GM12872 (cell line): ENCODE measurements at regions not wholly inside any gene's neighbourhood (a gene's known extent, or its start where the extent isn't known, plus 50 kb on each side); places are given as distances from the start of the nearest gene placed in this dataset.

Experiments used
- TF ChIP-seq, protein P1 (sequence below): IDR thresholded peaks from 3 replicates; pipeline ENCODE4 v1.5.1; 2011; ENCODE audit warnings: low read depth, mild to moderate bottlenecking, low read length, moderate library complexity; ENCODE audit not compliant: insufficient read depth

DNA sequence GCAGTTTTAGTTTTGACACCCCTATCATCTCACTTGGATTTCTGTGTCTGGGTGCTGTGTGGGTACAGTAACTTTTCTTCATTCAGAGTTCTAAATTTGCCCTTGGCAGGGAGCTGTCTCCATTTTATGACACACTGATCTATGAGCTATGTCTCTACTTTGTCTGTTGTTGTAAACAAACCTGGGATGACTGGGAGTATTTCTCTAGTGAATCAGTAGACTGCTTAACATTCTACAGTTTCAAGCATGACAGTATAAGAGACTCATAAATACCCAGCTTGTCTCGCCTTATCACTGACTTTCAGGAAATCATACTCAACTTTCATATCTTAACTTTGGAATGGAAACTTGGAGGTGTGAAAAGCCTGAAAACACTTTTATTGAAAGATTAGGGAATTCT lies 212.1 kb upstream of the NUDT12 start:
- TF ChIP-seq, protein P1, sequence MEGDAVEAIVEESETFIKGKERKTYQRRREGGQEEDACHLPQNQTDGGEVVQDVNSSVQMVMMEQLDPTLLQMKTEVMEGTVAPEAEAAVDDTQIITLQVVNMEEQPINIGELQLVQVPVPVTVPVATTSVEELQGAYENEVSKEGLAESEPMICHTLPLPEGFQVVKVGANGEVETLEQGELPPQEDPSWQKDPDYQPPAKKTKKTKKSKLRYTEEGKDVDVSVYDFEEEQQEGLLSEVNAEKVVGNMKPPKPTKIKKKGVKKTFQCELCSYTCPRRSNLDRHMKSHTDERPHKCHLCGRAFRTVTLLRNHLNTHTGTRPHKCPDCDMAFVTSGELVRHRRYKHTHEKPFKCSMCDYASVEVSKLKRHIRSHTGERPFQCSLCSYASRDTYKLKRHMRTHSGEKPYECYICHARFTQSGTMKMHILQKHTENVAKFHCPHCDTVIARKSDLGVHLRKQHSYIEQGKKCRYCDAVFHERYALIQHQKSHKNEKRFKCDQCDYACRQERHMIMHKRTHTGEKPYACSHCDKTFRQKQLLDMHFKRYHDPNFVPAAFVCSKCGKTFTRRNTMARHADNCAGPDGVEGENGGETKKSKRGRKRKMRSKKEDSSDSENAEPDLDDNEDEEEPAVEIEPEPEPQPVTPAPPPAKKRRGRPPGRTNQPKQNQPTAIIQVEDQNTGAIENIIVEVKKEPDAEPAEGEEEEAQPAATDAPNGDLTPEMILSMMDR, result no peak

DNA sequence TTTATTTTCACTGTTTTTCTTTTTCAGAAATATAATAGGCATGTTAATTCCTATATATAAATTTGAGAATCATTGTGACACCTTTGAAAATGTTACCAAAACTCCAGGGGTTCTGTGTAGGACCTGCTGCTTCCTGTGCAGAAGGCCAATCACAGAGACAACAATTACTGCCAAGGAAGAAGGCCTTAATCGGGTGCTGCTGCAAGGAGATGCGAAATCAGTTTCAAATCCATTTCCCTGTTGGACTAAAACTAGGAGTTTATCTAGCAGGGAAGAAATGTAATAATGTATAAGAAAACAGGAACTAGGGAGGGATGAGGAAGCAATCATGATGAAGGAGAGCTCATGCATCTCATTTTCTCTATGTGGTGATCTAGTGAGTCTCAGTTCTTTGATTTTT lies 209.7 kb upstream of the NUDT12 start:
- TF ChIP-seq, protein P1, result no peak

DNA sequence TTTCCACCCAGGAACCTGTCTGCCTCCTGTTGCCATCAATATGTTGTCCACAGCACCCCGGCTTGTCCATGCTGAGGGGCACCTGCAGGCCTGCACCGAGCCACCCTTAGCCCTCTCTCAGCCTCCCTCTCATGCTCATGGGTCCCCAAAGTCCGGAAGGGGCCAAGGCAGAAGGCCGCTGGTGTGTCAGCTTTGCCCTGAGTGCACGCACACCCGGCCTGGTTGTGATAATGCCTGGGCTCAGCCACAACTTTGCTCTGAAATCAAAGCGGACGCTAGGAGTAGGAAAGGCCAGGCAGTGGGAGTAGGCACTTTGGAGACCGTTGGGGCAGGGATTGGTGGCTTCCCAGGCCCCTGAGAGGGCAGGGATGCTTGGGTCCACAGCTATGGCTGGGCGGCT lies 201.8 kb upstream of the NUDT12 start:
- TF ChIP-seq, protein P1, result no peak

DNA sequence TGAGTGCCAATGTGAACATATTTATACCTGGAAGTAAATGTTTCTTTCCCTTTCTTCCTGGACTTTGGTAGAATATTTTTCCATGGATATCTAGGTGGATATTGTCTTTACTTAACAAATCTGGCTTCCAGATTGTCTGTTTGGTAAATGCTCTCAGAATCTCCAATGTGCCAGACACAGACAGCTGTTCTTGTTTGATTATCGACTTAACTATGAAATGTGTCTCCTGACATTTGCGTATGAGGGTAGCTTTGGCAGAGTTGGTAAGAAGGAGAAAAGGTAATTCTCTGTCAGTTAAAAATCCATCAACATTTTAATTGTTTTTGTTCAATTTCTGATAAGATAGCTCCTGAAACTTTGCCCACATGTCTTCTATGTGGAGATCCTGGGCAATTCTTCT lies 196.4 kb upstream of the NUDT12 start:
- TF ChIP-seq, protein P1, result no peak

DNA sequence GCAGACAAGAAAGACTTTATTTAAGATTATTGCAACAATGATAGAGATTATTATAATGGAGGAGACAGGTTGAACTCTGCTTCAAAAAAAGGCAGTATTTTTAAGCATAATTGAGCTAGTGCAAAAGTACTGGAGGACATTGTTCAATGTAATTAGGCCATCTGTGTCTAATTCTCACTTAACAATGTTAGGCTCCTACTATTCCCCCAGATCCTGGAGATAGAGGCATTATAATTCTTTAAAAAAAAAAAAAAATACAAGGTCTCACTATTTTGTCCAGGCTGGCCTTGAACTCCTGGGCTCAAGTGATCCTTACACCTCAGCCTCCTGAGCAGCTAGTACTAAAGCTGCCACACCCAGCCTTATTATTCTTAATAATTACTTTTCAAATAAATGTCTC lies 193.4 kb upstream of the NUDT12 start:
- TF ChIP-seq, protein P1, result no peak

DNA sequence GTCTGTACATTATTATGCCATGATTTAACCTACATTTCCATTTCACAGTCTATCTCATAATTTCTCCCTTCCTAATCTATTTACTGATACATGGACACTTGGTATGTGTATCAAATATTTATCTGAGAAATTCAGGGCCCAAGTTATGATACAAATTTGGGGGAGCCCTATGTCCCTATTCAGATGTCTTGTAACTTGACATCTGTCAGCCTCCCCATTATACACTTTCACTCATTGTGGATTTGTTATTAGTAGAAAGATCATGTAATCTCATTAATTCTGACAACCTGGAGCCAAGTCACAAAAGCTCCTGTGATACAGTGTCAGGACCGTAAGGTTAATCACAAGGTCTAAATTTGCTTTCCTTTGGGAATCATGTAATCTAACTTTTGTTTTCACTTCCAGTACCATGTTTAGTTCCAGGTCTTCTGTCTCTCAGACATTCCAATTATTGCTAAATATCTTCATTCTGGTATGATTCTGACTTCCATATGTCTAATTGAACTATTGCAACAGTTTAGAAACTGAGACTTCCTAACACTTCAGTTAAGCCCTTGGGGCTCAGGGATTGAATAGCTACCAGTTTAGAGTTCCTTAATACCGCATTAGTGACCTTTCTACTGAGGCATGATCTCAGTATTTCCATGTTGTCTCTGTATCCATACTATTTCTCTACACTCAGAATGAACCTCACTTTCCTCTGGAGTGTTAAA lies 182.9 kb upstream of the NUDT12 start:
- TF ChIP-seq, protein P1, result no peak

DNA sequence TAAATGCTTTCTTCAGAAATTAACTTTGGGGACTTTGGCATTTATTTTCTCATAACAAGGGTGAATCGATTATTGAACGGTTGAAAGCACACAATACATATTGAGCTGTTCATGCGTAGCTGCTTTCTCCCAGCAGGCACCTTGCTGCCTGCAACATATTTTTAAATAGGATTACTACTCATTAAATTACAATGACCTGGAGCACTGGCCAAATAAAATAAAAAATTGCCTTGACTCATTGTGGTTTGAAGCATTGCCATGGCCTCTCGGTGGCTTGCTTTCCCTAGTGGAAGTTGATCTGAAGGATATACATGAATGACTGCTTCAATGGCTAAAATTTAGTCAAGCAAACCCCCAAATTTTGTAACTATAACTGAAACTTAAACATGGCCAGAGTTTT lies 181.6 kb upstream of the NUDT12 start:
- TF ChIP-seq, protein P1, result no peak
